ENCODE measurements at regions not wholly inside any gene's neighbourhood (a gene's known extent, or its start where the extent isn't known, plus 50 kb on each side); places are given as distances from the start of the nearest gene placed in this dataset.

DNA sequence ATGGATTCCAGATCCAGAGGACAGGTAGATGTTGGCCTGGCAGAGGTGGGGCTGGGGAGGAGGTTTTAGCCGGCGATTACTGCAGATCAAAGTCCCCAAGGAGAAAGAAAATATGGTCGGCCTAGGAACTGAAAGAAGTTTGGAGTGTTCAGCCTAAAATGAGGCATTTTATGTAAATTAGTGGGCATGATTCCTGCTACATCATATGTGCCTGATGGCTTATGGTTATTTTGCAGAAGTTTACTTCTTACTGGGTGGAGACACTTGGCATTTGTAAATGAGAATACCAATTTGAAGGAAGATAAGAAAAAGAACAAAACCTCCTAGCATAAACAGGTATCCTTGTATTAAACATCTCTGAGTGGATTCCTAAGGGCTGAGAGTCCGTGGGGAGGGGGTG, 149.3 kb downstream of the FOXL1 start:
- H3K9me3 ChIP-seq (ENCODE audit: control insufficient read depth, insufficient read depth, low read depth, low read length): no peaks in the 10 kb centered on the region
- no peak for TF ChIP-seq ZNF473 (tag by site-specific recombination; IDR thresholded peaks at IDR 0.05)
- no peaks in the 10 kb centered on the region for H3K36me3 ChIP-seq (ENCODE audit: control insufficient read depth in 2 of 2, insufficient read depth in 1 of 2, low read length in 2 of 2)
- no peak overlapping the region for H3K27ac ChIP-seq (ENCODE audit: extremely low read depth, low read depth, low read length)
- ChIA-PET CTCF (interaction anchor here (0.6 kb wide), 1 partner anchor 331 kb away, joined by 3 read pairs; no protein-coding TSS in a partner anchor), POLR2A (no interaction called here)
- H3K4me1 ChIP-seq (ENCODE audit: control insufficient read depth, insufficient read depth, low read length): no peaks in the 10 kb centered on the region
- no peak overlapping the region for H3K4me3 ChIP-seq (ENCODE audit: low read depth, low read length)

DNA sequence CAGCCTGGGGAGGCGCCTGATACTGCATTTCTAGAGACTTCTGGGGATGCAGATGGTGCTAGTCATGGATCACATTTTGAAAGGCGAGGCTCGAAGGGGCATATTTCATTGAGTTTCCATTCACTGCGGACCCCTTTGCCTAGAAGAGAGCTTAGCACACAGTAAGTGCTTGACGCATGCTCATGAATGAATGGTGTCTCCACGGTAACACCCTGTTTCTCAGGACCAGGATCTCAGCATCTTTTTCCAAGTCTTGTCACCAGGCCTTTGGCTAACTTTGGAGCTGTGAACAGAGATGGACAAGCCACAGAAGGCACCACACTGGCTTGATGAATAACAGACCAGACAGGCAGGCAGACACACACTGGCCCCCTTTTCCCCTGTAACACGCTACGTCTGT, 151.3 kb downstream of the FOXL1 start:
- Histone ChIP-seq H3K36me3 (ENCODE audit: control insufficient read depth in 2 of 2, insufficient read depth in 1 of 2, low read length in 2 of 2) (no peaks in the 10 kb centered on the region), H3K9me3 (ENCODE audit: control insufficient read depth, insufficient read depth, low read depth, low read length) (no peaks in the 10 kb centered on the region), H3K27ac (ENCODE audit: extremely low read depth, low read depth, low read length) (no peak overlapping the region), H3K4me3 (ENCODE audit: low read depth, low read length) (no peak overlapping the region), H3K4me1 (ENCODE audit: control insufficient read depth, insufficient read depth, low read length) (no peaks in the 10 kb centered on the region)
- TF ChIP-seq ZNF426 (tag by site-specific recombination; IDR thresholded peaks at IDR 0.05) (no peak), HOXA7 (CRISPR knock-in tag; IDR thresholded peaks at IDR 0.05; ENCODE audit: borderline replicate concordance) (no peak), SCRT2 (tag by site-specific recombination; IDR thresholded peaks at IDR 0.05) (no peak), ZNF292 (tag by site-specific recombination; IDR thresholded peaks at IDR 0.05; ENCODE audit: borderline replicate concordance, low read depth) (no peak), ZNF223 (tag by site-specific recombination; IDR thresholded peaks at IDR 0.05) (no peak), ZNF623 (tag by site-specific recombination; IDR thresholded peaks at IDR 0.05) (no peak)
- TF ChIP-seq, protein P1, sequence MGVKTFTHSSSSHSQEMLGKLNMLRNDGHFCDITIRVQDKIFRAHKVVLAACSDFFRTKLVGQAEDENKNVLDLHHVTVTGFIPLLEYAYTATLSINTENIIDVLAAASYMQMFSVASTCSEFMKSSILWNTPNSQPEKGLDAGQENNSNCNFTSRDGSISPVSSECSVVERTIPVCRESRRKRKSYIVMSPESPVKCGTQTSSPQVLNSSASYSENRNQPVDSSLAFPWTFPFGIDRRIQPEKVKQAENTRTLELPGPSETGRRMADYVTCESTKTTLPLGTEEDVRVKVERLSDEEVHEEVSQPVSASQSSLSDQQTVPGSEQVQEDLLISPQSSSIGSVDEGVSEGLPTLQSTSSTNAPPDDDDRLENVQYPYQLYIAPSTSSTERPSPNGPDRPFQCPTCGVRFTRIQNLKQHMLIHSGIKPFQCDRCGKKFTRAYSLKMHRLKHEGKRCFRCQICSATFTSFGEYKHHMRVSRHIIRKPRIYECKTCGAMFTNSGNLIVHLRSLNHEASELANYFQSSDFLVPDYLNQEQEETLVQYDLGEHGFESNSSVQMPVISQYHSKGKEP (tag by site-specific recombination; IDR thresholded peaks at IDR 0.05): no peak
- TF ChIP-seq, protein P2, sequence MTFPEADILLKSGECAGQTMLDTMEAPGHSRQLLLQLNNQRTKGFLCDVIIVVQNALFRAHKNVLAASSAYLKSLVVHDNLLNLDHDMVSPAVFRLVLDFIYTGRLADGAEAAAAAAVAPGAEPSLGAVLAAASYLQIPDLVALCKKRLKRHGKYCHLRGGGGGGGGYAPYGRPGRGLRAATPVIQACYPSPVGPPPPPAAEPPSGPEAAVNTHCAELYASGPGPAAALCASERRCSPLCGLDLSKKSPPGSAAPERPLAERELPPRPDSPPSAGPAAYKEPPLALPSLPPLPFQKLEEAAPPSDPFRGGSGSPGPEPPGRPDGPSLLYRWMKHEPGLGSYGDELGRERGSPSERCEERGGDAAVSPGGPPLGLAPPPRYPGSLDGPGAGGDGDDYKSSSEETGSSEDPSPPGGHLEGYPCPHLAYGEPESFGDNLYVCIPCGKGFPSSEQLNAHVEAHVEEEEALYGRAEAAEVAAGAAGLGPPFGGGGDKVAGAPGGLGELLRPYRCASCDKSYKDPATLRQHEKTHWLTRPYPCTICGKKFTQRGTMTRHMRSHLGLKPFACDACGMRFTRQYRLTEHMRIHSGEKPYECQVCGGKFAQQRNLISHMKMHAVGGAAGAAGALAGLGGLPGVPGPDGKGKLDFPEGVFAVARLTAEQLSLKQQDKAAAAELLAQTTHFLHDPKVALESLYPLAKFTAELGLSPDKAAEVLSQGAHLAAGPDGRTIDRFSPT (tag by site-specific recombination; IDR thresholded peaks at IDR 0.05): no peak
- TF ChIP-seq, protein P3, sequence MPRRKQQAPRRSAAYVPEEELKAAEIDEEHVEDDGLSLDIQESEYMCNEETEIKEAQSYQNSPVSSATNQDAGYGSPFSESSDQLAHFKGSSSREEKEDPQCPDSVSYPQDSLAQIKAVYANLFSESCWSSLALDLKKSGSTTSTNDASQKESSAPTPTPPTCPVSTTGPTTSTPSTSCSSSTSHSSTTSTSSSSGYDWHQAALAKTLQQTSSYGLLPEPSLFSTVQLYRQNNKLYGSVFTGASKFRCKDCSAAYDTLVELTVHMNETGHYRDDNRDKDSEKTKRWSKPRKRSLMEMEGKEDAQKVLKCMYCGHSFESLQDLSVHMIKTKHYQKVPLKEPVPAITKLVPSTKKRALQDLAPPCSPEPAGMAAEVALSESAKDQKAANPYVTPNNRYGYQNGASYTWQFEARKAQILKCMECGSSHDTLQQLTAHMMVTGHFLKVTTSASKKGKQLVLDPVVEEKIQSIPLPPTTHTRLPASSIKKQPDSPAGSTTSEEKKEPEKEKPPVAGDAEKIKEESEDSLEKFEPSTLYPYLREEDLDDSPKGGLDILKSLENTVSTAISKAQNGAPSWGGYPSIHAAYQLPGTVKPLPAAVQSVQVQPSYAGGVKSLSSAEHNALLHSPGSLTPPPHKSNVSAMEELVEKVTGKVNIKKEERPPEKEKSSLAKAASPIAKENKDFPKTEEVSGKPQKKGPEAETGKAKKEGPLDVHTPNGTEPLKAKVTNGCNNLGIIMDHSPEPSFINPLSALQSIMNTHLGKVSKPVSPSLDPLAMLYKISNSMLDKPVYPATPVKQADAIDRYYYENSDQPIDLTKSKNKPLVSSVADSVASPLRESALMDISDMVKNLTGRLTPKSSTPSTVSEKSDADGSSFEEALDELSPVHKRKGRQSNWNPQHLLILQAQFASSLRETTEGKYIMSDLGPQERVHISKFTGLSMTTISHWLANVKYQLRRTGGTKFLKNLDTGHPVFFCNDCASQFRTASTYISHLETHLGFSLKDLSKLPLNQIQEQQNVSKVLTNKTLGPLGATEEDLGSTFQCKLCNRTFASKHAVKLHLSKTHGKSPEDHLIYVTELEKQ (tag by site-specific recombination; IDR thresholded peaks at IDR 0.05; ENCODE audit: borderline replicate concordance): no peak
- ChIA-PET CTCF (interaction anchor here (0.5 kb wide), 1 partner anchor 191 kb away, joined by 3 read pairs; no protein-coding TSS in a partner anchor), POLR2A (no interaction called here)

DNA sequence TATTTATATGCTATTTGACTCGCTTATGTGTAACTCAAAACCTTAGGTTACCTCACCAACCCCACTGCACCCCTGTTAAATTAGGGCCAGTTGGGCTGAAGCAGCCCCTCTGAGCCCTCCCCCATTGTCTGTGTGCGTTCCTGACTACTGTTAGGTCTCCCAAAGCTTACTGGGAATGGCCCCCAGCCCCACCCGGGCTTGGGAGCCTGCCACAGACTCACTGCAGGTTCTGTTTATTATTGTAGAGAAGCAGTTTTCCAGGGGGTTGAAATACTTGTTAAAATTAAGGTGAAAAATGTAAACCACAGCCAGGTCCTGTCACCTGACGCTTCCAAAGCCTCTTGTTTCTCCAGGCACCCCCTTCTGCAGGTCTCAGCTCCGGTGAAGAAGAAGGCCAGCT, 151.7 kb downstream of the FOXL1 start:
- Histone ChIP-seq H3K27ac (ENCODE audit: extremely low read depth, low read depth, low read length) (no peak overlapping the region), H3K4me1 (ENCODE audit: control insufficient read depth, insufficient read depth, low read length) (no peaks in the 10 kb centered on the region), H3K4me3 (ENCODE audit: low read depth, low read length) (no peak overlapping the region), H3K36me3 (ENCODE audit: control insufficient read depth in 2 of 2, insufficient read depth in 1 of 2, low read length in 2 of 2) (no peaks in the 10 kb centered on the region), H3K9me3 (ENCODE audit: control insufficient read depth, insufficient read depth, low read depth, low read length) (no peaks in the 10 kb centered on the region)
- CTCF ChIA-PET: no interaction called here
- POLR2A ChIA-PET: no interaction called here
- TF ChIP-seq, protein P4, sequence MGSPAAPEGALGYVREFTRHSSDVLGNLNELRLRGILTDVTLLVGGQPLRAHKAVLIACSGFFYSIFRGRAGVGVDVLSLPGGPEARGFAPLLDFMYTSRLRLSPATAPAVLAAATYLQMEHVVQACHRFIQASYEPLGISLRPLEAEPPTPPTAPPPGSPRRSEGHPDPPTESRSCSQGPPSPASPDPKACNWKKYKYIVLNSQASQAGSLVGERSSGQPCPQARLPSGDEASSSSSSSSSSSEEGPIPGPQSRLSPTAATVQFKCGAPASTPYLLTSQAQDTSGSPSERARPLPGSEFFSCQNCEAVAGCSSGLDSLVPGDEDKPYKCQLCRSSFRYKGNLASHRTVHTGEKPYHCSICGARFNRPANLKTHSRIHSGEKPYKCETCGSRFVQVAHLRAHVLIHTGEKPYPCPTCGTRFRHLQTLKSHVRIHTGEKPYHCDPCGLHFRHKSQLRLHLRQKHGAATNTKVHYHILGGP (tag by site-specific recombination; IDR thresholded peaks at IDR 0.05): no peak
- TF ChIP-seq ZNF76 (tag by site-specific recombination; IDR thresholded peaks at IDR 0.05; ENCODE audit: borderline replicate concordance, low read depth) (no peak), ZNF654 (tag by site-specific recombination; IDR thresholded peaks at IDR 0.05; ENCODE audit: low read depth) (no peak), ZNF585B (tag by site-specific recombination; IDR thresholded peaks at IDR 0.05) (no peak), KLF8 (tag by site-specific recombination; IDR thresholded peaks at IDR 0.05) (no peak), ZNF433 (tag by site-specific recombination; IDR thresholded peaks at IDR 0.05; ENCODE audit: low read depth) (no peak), KLF9 (tag by site-specific recombination; IDR thresholded peaks at IDR 0.05; ENCODE audit: low read depth) (no peak), HOXA7 (CRISPR knock-in tag; IDR thresholded peaks at IDR 0.05; ENCODE audit: borderline replicate concordance) (no peak), FEZF1 (tag by site-specific recombination; IDR thresholded peaks at IDR 0.05) (no peak), ZNF544 (tag by site-specific recombination; IDR thresholded peaks at IDR 0.05) (no peak), ZNF670 (tag by site-specific recombination; IDR thresholded peaks at IDR 0.05; ENCODE audit: low read depth) (no peak)
- TF ChIP-seq, protein P5, sequence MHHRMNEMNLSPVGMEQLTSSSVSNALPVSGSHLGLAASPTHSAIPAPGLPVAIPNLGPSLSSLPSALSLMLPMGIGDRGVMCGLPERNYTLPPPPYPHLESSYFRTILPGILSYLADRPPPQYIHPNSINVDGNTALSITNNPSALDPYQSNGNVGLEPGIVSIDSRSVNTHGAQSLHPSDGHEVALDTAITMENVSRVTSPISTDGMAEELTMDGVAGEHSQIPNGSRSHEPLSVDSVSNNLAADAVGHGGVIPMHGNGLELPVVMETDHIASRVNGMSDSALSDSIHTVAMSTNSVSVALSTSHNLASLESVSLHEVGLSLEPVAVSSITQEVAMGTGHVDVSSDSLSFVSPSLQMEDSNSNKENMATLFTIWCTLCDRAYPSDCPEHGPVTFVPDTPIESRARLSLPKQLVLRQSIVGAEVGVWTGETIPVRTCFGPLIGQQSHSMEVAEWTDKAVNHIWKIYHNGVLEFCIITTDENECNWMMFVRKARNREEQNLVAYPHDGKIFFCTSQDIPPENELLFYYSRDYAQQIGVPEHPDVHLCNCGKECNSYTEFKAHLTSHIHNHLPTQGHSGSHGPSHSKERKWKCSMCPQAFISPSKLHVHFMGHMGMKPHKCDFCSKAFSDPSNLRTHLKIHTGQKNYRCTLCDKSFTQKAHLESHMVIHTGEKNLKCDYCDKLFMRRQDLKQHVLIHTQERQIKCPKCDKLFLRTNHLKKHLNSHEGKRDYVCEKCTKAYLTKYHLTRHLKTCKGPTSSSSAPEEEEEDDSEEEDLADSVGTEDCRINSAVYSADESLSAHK (tag by site-specific recombination; IDR thresholded peaks at IDR 0.05): no peak
